Keratinocyte (primary cell): ENCODE measurements at regions not wholly inside any gene's neighbourhood (a gene's known extent, or its start where the extent isn't known, plus 50 kb on each side); places are given as distances from the start of the nearest gene placed in this dataset.

Experiments
- DNase-seq: peaks from one replicate; pipeline ENCODE4 v3.0.0-alpha.2; 2011; ENCODE audit warnings: low read depth, missing footprints, low spot score
- FAIRE-seq: peaks from 2 replicates; lab custom pipeline; 2011; peaks lifted over from hg19 to GRCh38; lab: Jason Lieb, UNC
- H2AFZ ChIP-seq: 2 replicates; pipeline ENCODE4 v1.6.0; 2012; ENCODE audit warnings: low read length, control low read depth, inconsistent platforms; ENCODE audit not compliant: control insufficient read depth
- H3K27ac ChIP-seq: 2 replicates; pipeline ENCODE4 v1.5.1; 2011; ENCODE audit warnings: low read length; ENCODE audit not compliant: control insufficient read depth, insufficient read depth
- H3K27me3 ChIP-seq: 3 replicates; pipeline ENCODE4 v1.6.0; 2011; ENCODE audit warnings: low read length; ENCODE audit not compliant: control insufficient read depth, insufficient read depth; ENCODE audit errors: extremely low read depth
- H3K36me3 ChIP-seq, 2 experiments: 2 replicates in 1 of 2; 3 replicates in 1 of 2; pipeline ENCODE4 v1.5.1; 2011; ENCODE audit warnings: low read length in 2 of 2, mild to moderate bottlenecking in 1 of 2; ENCODE audit not compliant: control insufficient read depth in 2 of 2, insufficient read depth in 2 of 2; ENCODE audit errors: extremely low read depth in 1 of 2
- H3K4me1 ChIP-seq: 3 replicates; pipeline ENCODE4 v1.5.1; 2011; ENCODE audit warnings: low read length; ENCODE audit not compliant: control insufficient read depth, insufficient read depth; ENCODE audit errors: extremely low read depth
- H3K4me2 ChIP-seq: 3 replicates; pipeline ENCODE4 v1.6.0; 2011; ENCODE audit warnings: low read depth, low read length; ENCODE audit not compliant: control insufficient read depth, insufficient read depth; ENCODE audit errors: extremely low read depth
- H3K4me3 ChIP-seq, 3 experiments: fragments of 200-600 bp in 1 of 3; sonication (generic) in 1 of 3; 2 replicates in 2 of 3; 3 replicates in 1 of 3; pipeline ENCODE4 v1.5.1; 2011 to 2016; ENCODE audit warnings: low read length in 3 of 3, mild to moderate bottlenecking in 3 of 3, control low read depth in 2 of 3, inconsistent platforms in 1 of 3, low read depth in 1 of 3, mixed read lengths in 1 of 3, mixed run types in 1 of 3, moderate library complexity in 1 of 3; ENCODE audit not compliant: control insufficient read depth in 2 of 3, insufficient read depth in 2 of 3; ENCODE audit errors: extremely low read depth in 1 of 3
- H3K79me2 ChIP-seq: 2 replicates; pipeline ENCODE4 v1.6.0; 2012; ENCODE audit warnings: low read length; ENCODE audit not compliant: control insufficient read depth, insufficient read depth
- H3K9ac ChIP-seq: 3 replicates; pipeline ENCODE4 v1.6.0; 2011; ENCODE audit warnings: low read length; ENCODE audit not compliant: control insufficient read depth, insufficient read depth; ENCODE audit errors: extremely low read depth
- H3K9me1 ChIP-seq: 3 replicates; pipeline ENCODE4 v1.6.0; 2011; ENCODE audit warnings: low read length; ENCODE audit not compliant: control insufficient read depth, insufficient read depth; ENCODE audit errors: extremely low read depth
- H3K9me3 ChIP-seq: 2 replicates; pipeline ENCODE4 v1.5.1; 2012; ENCODE audit warnings: low read depth, low read length; ENCODE audit not compliant: control insufficient read depth
- H4K20me1 ChIP-seq: 3 replicates; pipeline ENCODE4 v1.6.0; 2011; ENCODE audit warnings: low read length; ENCODE audit not compliant: control insufficient read depth, insufficient read depth; ENCODE audit errors: extremely low read depth
- CTCF ChIP-seq, 3 experiments: IDR thresholded peaks in 1 of 3; conservative IDR thresholded peaks in 1 of 3; optimal IDR thresholded peaks in 1 of 3; 2 replicates in 2 of 3; 3 replicates in 1 of 3; pipeline versions ENCODE3 to v1.5.1; 2011; ENCODE audit warnings: low read length in 3 of 3, mild to moderate bottlenecking in 3 of 3, moderate library complexity in 2 of 3, control low read depth in 1 of 3, inconsistent platforms in 1 of 3; ENCODE audit not compliant: insufficient read depth in 2 of 3; ENCODE audit errors: extremely low read depth in 1 of 3
- EZH2 ChIP-seq: IDR thresholded peaks from one replicate; pipeline ENCODE4 v1.6.1; 2012; ENCODE audit warnings: inconsistent platforms, mild to moderate bottlenecking, low read length, moderate library complexity
- dilution Hi-C: fragments of 300-500 bp; cut with MboI; formaldehyde crosslinking; loops from one replicate; pipeline ENCODE4 v1.7.0; 2020; ENCODE audit warnings: low sequenced_read_pairs; ENCODE audit not compliant: extremely low pct_ligation_motif_present

- H3K4me3 ChIP-seq, result no peak overlapping the region
- FAIRE-seq (no peak), DNase-seq (no peak)
- H3K27ac ChIP-seq, result no peak overlapping the region
- TF ChIP-seq EZH2, result no peak
- no peak for TF ChIP-seq CTCF (optimal IDR thresholded peaks at IDR 0.05 in 1 of 3, IDR thresholded peaks at IDR 0.05 in 1 of 3, conservative IDR thresholded peaks at IDR 0.05 in 1 of 3; ENCODE audit: extremely low read depth in 1 of 3, insufficient read depth in 2 of 3, low read length in 3 of 3)
- H3K79me2 ChIP-seq, result no peaks in the 10 kb centered on the region
- no peaks in the 10 kb centered on the region for H3K9me3 ChIP-seq
- H3K4me2 ChIP-seq, result no peak overlapping the region
- H3K27me3 ChIP-seq, result no peaks in the 10 kb centered on the region
- H3K9me1 ChIP-seq, result no peaks in the 10 kb centered on the region
- no peak overlapping the region for H3K9ac ChIP-seq
- peaks cover 16% of the 10 kb centered on the region for H3K4me1 ChIP-seq
- H3K36me3 ChIP-seq, result no peaks in the 10 kb centered on the region
- H4K20me1 ChIP-seq, result no peaks in the 10 kb centered on the region
- H2AFZ ChIP-seq, result no peak overlapping the region
- dilution Hi-C loops, result no loop called here
Measured at GRCh38 chr10:59585046-59585700, 124.5 kb downstream of the SLC16A9 start.

- no peak overlapping the region for H3K4me3 ChIP-seq
- DNase-seq (no peak), FAIRE-seq (no peak)
- H3K4me2 ChIP-seq, result no peak overlapping the region
- H3K36me3 ChIP-seq, result no peaks in the 10 kb centered on the region
- no peaks in the 10 kb centered on the region for H3K9me3 ChIP-seq
- no peak overlapping the region for H2AFZ ChIP-seq
- no peaks in the 10 kb centered on the region for H3K9me1 ChIP-seq
- no peak overlapping the region for H3K27ac ChIP-seq
- no peaks in the 10 kb centered on the region for H4K20me1 ChIP-seq
- dilution Hi-C loops, result no loop called here
- no peak for TF ChIP-seq EZH2
- no peak for TF ChIP-seq CTCF (optimal IDR thresholded peaks at IDR 0.05 in 1 of 3, IDR thresholded peaks at IDR 0.05 in 1 of 3, conservative IDR thresholded peaks at IDR 0.05 in 1 of 3; ENCODE audit: extremely low read depth in 1 of 3, insufficient read depth in 2 of 3, low read length in 3 of 3)
- H3K27me3 ChIP-seq, result no peaks in the 10 kb centered on the region
- H3K4me1 ChIP-seq, result peaks cover 12% of the 10 kb centered on the region
- no peaks in the 10 kb centered on the region for H3K79me2 ChIP-seq
- H3K9ac ChIP-seq, result no peak overlapping the region
Measured at GRCh38 chr10:59582780-59583179, 126.9 kb downstream of the SLC16A9 start.
